ENCODE measurements at regions not wholly inside any gene's neighbourhood (a gene's known extent, or its start where the extent isn't known, plus 50 kb on each side); places are given as distances from the start of the nearest gene placed in this dataset.

GRCh38 chr2:171253279-171253678 is 92.6 kb upstream of the TLK1 start:
- H3K4me3 Mint-ChIP-seq (ENCODE audit: unreplicated experiment), result no peak overlapping the region
- DNase-seq (ENCODE audit: low spot score), result no peak
- no peaks in the 10 kb centered on the region for H3K36me3 Mint-ChIP-seq (ENCODE audit: low read depth, unreplicated experiment)
- no peak overlapping the region for H3K27ac Mint-ChIP-seq (ENCODE audit: unreplicated experiment)
- TF ChIP-seq, protein P1, sequence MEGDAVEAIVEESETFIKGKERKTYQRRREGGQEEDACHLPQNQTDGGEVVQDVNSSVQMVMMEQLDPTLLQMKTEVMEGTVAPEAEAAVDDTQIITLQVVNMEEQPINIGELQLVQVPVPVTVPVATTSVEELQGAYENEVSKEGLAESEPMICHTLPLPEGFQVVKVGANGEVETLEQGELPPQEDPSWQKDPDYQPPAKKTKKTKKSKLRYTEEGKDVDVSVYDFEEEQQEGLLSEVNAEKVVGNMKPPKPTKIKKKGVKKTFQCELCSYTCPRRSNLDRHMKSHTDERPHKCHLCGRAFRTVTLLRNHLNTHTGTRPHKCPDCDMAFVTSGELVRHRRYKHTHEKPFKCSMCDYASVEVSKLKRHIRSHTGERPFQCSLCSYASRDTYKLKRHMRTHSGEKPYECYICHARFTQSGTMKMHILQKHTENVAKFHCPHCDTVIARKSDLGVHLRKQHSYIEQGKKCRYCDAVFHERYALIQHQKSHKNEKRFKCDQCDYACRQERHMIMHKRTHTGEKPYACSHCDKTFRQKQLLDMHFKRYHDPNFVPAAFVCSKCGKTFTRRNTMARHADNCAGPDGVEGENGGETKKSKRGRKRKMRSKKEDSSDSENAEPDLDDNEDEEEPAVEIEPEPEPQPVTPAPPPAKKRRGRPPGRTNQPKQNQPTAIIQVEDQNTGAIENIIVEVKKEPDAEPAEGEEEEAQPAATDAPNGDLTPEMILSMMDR (IDR thresholded peaks at IDR 0.05; ENCODE audit: unreplicated experiment), result no peak
- H3K4me1 Mint-ChIP-seq (ENCODE audit: unreplicated experiment), result peaks cover 3% of the 10 kb centered on the region
- no peaks in the 10 kb centered on the region for H3K9me3 Mint-ChIP-seq (ENCODE audit: unreplicated experiment)
- H3K27me3 Mint-ChIP-seq (ENCODE audit: unreplicated experiment), result no peaks in the 10 kb centered on the region

DNA sequence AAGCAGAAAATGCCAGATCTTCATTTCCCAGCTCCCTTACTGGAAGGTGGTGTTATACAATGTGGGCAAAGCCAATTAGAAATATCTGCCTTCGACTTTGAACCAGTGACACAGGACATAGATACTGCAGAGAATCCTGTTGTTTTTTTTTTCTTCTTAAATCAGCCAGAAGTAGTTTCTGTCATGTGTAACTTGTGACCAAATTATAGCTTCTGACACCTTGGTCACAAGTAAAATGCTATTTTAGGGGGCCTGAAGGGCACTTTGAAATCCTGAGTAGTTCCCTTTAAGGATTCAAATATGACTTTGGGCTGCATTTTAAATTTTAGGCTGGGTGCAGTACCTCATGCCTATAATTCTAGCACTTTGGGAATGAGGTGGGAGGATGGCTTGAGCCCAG is 89.0 kb upstream of the TLK1 start:
- H3K9me3 Mint-ChIP-seq (ENCODE audit: unreplicated experiment), result peaks cover 3% of the 10 kb centered on the region
- no peak for DNase-seq (ENCODE audit: low spot score)
- TF ChIP-seq, protein P1 (IDR thresholded peaks at IDR 0.05; ENCODE audit: unreplicated experiment), result no peak
- H3K27ac Mint-ChIP-seq (ENCODE audit: unreplicated experiment), result no peak overlapping the region
- no peaks in the 10 kb centered on the region for H3K4me1 Mint-ChIP-seq (ENCODE audit: unreplicated experiment)
- no peak overlapping the region for H3K4me3 Mint-ChIP-seq (ENCODE audit: unreplicated experiment)
- peaks cover 2% of the 10 kb centered on the region for H3K27me3 Mint-ChIP-seq (ENCODE audit: unreplicated experiment)
- H3K36me3 Mint-ChIP-seq (ENCODE audit: low read depth, unreplicated experiment), result peaks cover 12% of the 10 kb centered on the region

GRCh38 chr2:171247741-171248662 is 87.3 kb upstream of the TLK1 start:
- Mint-ChIP-seq H3K36me3 (ENCODE audit: low read depth, unreplicated experiment) (peaks cover 17% of the 10 kb centered on the region), H3K27me3 (ENCODE audit: unreplicated experiment) (peaks cover 2% of the 10 kb centered on the region), H3K4me3 (ENCODE audit: unreplicated experiment) (no peak overlapping the region), H3K4me1 (ENCODE audit: unreplicated experiment) (no peaks in the 10 kb centered on the region), H3K27ac (ENCODE audit: unreplicated experiment) (no peak overlapping the region), H3K9me3 (ENCODE audit: unreplicated experiment) (peaks cover 3% of the 10 kb centered on the region)
- TF ChIP-seq, protein P1 (IDR thresholded peaks at IDR 0.05; ENCODE audit: unreplicated experiment), result no peak
- no peak for DNase-seq (ENCODE audit: low spot score)

GRCh38 chr2:171244970-171245782 is 84.5 kb upstream of the TLK1 start:
- H3K4me1 Mint-ChIP-seq (ENCODE audit: unreplicated experiment), result no peaks in the 10 kb centered on the region
- TF ChIP-seq, protein P1 (IDR thresholded peaks at IDR 0.05; ENCODE audit: unreplicated experiment), result no peak
- no peak overlapping the region for H3K27ac Mint-ChIP-seq (ENCODE audit: unreplicated experiment)
- peaks cover 2% of the 10 kb centered on the region for H3K27me3 Mint-ChIP-seq (ENCODE audit: unreplicated experiment)
- peaks cover 17% of the 10 kb centered on the region for H3K36me3 Mint-ChIP-seq (ENCODE audit: low read depth, unreplicated experiment)
- H3K4me3 Mint-ChIP-seq (ENCODE audit: unreplicated experiment), result no peak overlapping the region
- peaks cover 3% of the 10 kb centered on the region for H3K9me3 Mint-ChIP-seq (ENCODE audit: unreplicated experiment)
- no peak for DNase-seq (ENCODE audit: low spot score)
